OCI-LY7 (cell line): ENCODE measurements at regions not wholly inside any gene's neighbourhood (a gene's known extent, or its start where the extent isn't known, plus 50 kb on each side); places are given as distances from the start of the nearest gene placed in this dataset.

Experiments
- BruUV-seq: library from RNA; stranded (reverse); fragments of 400-500 nt; replicated peaks from 2 replicates; lab custom pipeline; 2021; lab: Mats Ljungman, UMichigan
- CTCF ChIA-PET: fragments of 300-600 bp; sonication (Branson Sonifier 250); formaldehyde crosslinking; loops from one replicate; lab custom pipeline; 2022; ENCODE audit warnings: antibody characterized with exemption; ENCODE audit not compliant: unreplicated experiment; lab: Charles Lee
- POLR2A ChIA-PET: fragments of 300-600 bp; sonication (Branson Sonifier 250); formaldehyde crosslinking; loops from one replicate; lab custom pipeline; 2022; ENCODE audit warnings: antibody characterized with exemption; lab: Charles Lee
- DNase-seq: peaks from one replicate; pipeline ENCODE4 v3.0.0-alpha.2; 2015; ENCODE audit warnings: low spot score
- H2AFZ ChIP-seq: fragments of 200-600 bp; sonication (generic), shearing (Covaris generic); 2 replicates; pipeline ENCODE4 v1.6.1; 2014; ENCODE audit warnings: mild to moderate bottlenecking, antibody characterized with exemption, low read length, moderate library complexity
- H3K27ac ChIP-seq: fragments of 200-600 bp; sonication (generic); 2 replicates; pipeline ENCODE4 v1.5.1; 2014; ENCODE audit warnings: mixed run types, low read depth, mild to moderate bottlenecking, moderate library complexity, low read length, inconsistent platforms; ENCODE audit not compliant: poor library complexity, severe bottlenecking
- H3K36me3 ChIP-seq: fragments of 200-600 bp; sonication (generic); 2 replicates; pipeline ENCODE4 v1.6.1; 2014; ENCODE audit warnings: mild to moderate bottlenecking, antibody characterized with exemption, low read length, moderate library complexity, mixed read lengths; ENCODE audit not compliant: insufficient read depth
- H3K4me1 ChIP-seq: fragments of 200-600 bp; sonication (generic); 2 replicates; pipeline ENCODE4 v1.5.1; 2014; ENCODE audit warnings: mild to moderate bottlenecking, low read length; ENCODE audit not compliant: insufficient read depth, poor library complexity, severe bottlenecking
- H3K4me2 ChIP-seq: fragments of 200-600 bp; sonication (generic); 2 replicates; pipeline ENCODE4 v1.6.1; 2014; ENCODE audit warnings: mild to moderate bottlenecking, low read length
- H3K4me3 ChIP-seq: fragments of 200-600 bp; sonication (generic); 2 replicates; pipeline ENCODE4 v1.5.1; 2014; ENCODE audit warnings: mild to moderate bottlenecking, low read depth, low read length; ENCODE audit not compliant: poor library complexity, severe bottlenecking
- H3K79me2 ChIP-seq: fragments of 200-600 bp; sonication (generic); 2 replicates; pipeline ENCODE4 v1.6.1; 2016; ENCODE audit warnings: low read depth, mild to moderate bottlenecking, low read length, moderate library complexity, mixed read lengths; ENCODE audit not compliant: insufficient read depth
- H3K9me2 ChIP-seq: fragments of 200-600 bp; sonication (generic); 2 replicates; pipeline ENCODE4 v1.6.1; 2016; ENCODE audit warnings: mild to moderate bottlenecking, low read length, mixed read lengths; ENCODE audit not compliant: insufficient read depth
- H3K9me3 ChIP-seq: fragments of 200-600 bp; sonication (generic); 2 replicates; pipeline ENCODE4 v1.6.1; 2014; ENCODE audit warnings: mild to moderate bottlenecking, mixed run types, low read length, mixed read lengths
- H4K20me1 ChIP-seq: fragments of 200-600 bp; sonication (generic); 2 replicates; pipeline ENCODE4 v1.6.1; 2014; ENCODE audit warnings: mild to moderate bottlenecking, antibody characterized with exemption, low read length, moderate library complexity, mixed read lengths; ENCODE audit not compliant: insufficient read depth
- EZH2phosphoT487 ChIP-seq: fragments of 200-600 bp; sonication (generic); IDR thresholded peaks from 2 replicates; pipeline ENCODE4 v1.6.1; 2018; ENCODE audit warnings: low read depth, borderline replicate concordance, mild to moderate bottlenecking, mixed run types, antibody characterized with exemption, low read length, moderate library complexity, mixed read lengths
- intact Hi-C: fragments of 100-400 bp; cut with micrococcal nuclease; formaldehyde crosslinking; loops from one replicate; pipeline ENCODE4 v1.10.0; 2022; ENCODE audit not compliant: unreplicated experiment
- TF ChIP-seq, protein P1 (sequence below): fragments of 200-600 bp; sonication (generic); conservative IDR thresholded peaks from 2 replicates; pipeline ENCODE4 v1.5.1; 2014; ENCODE audit warnings: mild to moderate bottlenecking, antibody characterized with exemption, low read length, moderate library complexity, mixed read lengths

DNA sequence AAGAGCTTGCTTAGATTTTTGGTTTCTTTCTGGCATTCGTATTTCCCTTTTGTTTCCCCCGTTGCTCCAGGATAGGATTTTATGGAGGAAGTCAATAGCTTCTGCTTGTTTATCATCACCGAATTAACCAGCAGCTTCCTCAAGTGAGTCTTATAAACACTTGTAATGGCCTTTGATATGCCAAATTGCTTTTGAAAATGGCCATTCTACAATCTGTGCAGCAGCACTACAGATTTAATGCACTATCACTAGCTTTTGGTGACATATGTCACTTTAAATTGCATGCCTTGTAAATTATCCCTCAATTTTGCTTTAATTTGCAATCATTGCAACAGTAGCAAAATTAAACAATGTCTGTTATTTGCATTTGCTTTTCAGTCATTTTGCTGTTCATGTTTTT, 774.7 kb downstream of the METTL4 start:
- no peak overlapping the region for H3K27ac ChIP-seq
- no peaks in the 10 kb centered on the region for H4K20me1 ChIP-seq
- no peak for DNase-seq
- H3K4me2 ChIP-seq = no peak overlapping the region
- TF ChIP-seq, protein P1, sequence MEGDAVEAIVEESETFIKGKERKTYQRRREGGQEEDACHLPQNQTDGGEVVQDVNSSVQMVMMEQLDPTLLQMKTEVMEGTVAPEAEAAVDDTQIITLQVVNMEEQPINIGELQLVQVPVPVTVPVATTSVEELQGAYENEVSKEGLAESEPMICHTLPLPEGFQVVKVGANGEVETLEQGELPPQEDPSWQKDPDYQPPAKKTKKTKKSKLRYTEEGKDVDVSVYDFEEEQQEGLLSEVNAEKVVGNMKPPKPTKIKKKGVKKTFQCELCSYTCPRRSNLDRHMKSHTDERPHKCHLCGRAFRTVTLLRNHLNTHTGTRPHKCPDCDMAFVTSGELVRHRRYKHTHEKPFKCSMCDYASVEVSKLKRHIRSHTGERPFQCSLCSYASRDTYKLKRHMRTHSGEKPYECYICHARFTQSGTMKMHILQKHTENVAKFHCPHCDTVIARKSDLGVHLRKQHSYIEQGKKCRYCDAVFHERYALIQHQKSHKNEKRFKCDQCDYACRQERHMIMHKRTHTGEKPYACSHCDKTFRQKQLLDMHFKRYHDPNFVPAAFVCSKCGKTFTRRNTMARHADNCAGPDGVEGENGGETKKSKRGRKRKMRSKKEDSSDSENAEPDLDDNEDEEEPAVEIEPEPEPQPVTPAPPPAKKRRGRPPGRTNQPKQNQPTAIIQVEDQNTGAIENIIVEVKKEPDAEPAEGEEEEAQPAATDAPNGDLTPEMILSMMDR = no peak
- TF ChIP-seq EZH2phosphoT487 = no peak
- H3K9me3 ChIP-seq = no peaks in the 10 kb centered on the region
- no TSS peak for BruUV-seq
- no peaks in the 10 kb centered on the region for H3K4me1 ChIP-seq
- CTCF ChIA-PET = no interaction called here
- no peak overlapping the region for H2AFZ ChIP-seq
- no peak overlapping the region for H3K4me3 ChIP-seq
- intact Hi-C loops = no loop called here
- H3K79me2 ChIP-seq = no peaks in the 10 kb centered on the region
- no peaks in the 10 kb centered on the region for H3K36me3 ChIP-seq
- POLR2A ChIA-PET = interaction anchor here (1.3 kb wide), 1 partner anchor 10 kb away, joined by 3 read pairs; no protein-coding TSS in a partner anchor
- H3K9me2 ChIP-seq = no peaks in the 10 kb centered on the region

DNA sequence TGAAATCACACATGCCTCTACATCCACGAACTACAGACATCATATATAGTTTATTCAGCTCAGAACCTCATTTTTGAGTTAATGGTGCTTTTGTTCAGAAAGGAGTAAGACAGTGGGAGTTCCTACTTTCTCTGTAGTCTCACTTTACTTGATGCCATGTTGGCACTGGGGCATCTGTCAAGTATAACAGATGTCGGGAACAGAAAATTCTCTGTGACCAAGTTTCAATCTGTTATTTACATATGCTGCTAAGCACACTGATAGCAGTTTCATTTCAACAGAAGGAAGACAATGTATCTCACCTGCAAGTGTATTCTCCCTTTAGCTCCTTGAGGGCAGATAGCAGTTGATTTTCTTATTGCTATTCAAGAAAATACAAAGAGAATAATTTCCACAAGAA, 774.1 kb downstream of the METTL4 start:
- intact Hi-C loops = no loop called here
- CTCF ChIA-PET = no interaction called here

DNA sequence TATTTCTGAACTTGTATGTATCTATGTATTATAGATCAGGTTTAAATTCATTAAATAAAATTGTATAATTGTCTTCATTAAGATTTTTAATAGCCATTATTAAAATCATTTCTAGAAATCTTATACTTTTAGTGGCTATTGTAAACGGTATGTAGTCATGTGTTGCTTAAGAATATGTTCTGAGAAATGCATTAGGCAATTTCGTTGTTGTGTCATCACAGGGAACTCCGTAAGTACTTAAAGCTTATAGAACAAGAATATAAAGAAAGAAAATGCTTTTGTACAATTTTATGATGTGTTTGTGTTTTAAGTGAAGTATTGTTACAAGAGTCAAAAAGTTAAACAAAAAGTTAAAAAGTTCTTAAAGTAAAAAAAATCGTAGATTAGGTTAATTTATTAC, 765.8 kb downstream of the METTL4 start:
- TF ChIP-seq EZH2phosphoT487 = no peak

More for the DNA sequence above, 774.1 kb downstream of the METTL4 start:
- Histone ChIP-seq H3K4me3 (no peak overlapping the region), H4K20me1 (no peaks in the 10 kb centered on the region), H3K79me2 (no peaks in the 10 kb centered on the region), H3K9me3 (no peaks in the 10 kb centered on the region), H2AFZ (no peak overlapping the region), H3K4me2 (no peak overlapping the region), H3K4me1 (no peaks in the 10 kb centered on the region), H3K9me2 (no peaks in the 10 kb centered on the region), H3K36me3 (no peaks in the 10 kb centered on the region), H3K27ac (no peak overlapping the region)
- TF ChIP-seq, protein P1 = no peak
- TF ChIP-seq EZH2phosphoT487 = no peak
- no peak for DNase-seq
- POLR2A ChIA-PET = no interaction called here
- no TSS peak for BruUV-seq

More for the DNA sequence above, 765.8 kb downstream of the METTL4 start:
- no TSS peak for BruUV-seq
- H3K36me3 ChIP-seq = no peaks in the 10 kb centered on the region
- H4K20me1 ChIP-seq = no peaks in the 10 kb centered on the region
- no peak overlapping the region for H3K4me2 ChIP-seq
- 0 out of 2 replicates have a peak, but pooled peaks cover under 1% of the 10 kb centered on the region for H3K9me3 ChIP-seq
- ChIA-PET POLR2A (no interaction called here), CTCF (no interaction called here)
- no peaks in the 10 kb centered on the region for H3K4me1 ChIP-seq
- intact Hi-C loops = no loop called here
- no peak overlapping the region for H3K27ac ChIP-seq
- no peak for DNase-seq
- H2AFZ ChIP-seq = no peak overlapping the region
- H3K9me2 ChIP-seq = no peaks in the 10 kb centered on the region
- H3K79me2 ChIP-seq = no peaks in the 10 kb centered on the region
- no peak overlapping the region for H3K4me3 ChIP-seq
